ENCODE measurements at regions not wholly inside any gene's neighbourhood (a gene's known extent, or its start where the extent isn't known, plus 50 kb on each side); places are given as distances from the start of the nearest gene placed in this dataset.

GRCh38 chr9:19992556-19992955 lies 203.7 kb upstream of the SLC24A2 start:
- DNase-seq, result no peak

- no peak for DNase-seq
These were observed 200.4 kb upstream of the SLC24A2 start for GRCh38 chr9:19989213-19989612.

- DNase-seq, result no peak
These were observed 199.4 kb upstream of the SLC24A2 start for GRCh38 chr9:19988281-19988680.

- peak; percentile 30 to 80 for DNase-seq
These were observed 196.2 kb upstream of the SLC24A2 start for GRCh38 chr9:19985081-19985480.

- no peak for DNase-seq
These were observed 187.4 kb upstream of the SLC24A2 start for GRCh38 chr9:19976226-19976625.

- DNase-seq, result no peak
These were observed 186.7 kb upstream of the SLC24A2 start for GRCh38 chr9:19975499-19975898.

GRCh38 chr9:19969721-19970120 lies 180.9 kb upstream of the SLC24A2 start:
- no peak for DNase-seq

GRCh38 chr9:19967888-19968459 lies 179.1 kb upstream of the SLC24A2 start:
- DNase-seq, result peak in 1 of 2 experiments; percentile 24

- peak; percentile 29 to 52 for DNase-seq
These were observed 178.5 kb upstream of the SLC24A2 start for GRCh38 chr9:19967216-19967887.

- DNase-seq, result no peak
These were observed 176.5 kb upstream of the SLC24A2 start for GRCh38 chr9:19965336-19965735.

GRCh38 chr9:19947996-19948395 lies 159.2 kb upstream of the SLC24A2 start:
- DNase-seq, result no peak

GRCh38 chr9:19946441-19947109 lies 157.7 kb upstream of the SLC24A2 start:
- peak in 1 of 2 experiments; percentile 45 for DNase-seq

- DNase-seq, result no peak
These were observed 153.0 kb upstream of the SLC24A2 start for GRCh38 chr9:19941874-19942273.

- peak; percentile 72 to 74 for DNase-seq
These were observed 152.1 kb upstream of the SLC24A2 start for GRCh38 chr9:19940811-19941535.

GRCh38 chr9:19939734-19940278 lies 151.0 kb upstream of the SLC24A2 start:
- DNase-seq, result no peak

- no peak for DNase-seq
These were observed 150.3 kb upstream of the SLC24A2 start for GRCh38 chr9:19938990-19939733.

GRCh38 chr9:19937121-19937520 lies 148.3 kb upstream of the SLC24A2 start:
- no peak for DNase-seq

- no peak for DNase-seq
These were observed 147.8 kb upstream of the SLC24A2 start for GRCh38 chr9:19936598-19936997.

- DNase-seq, result peak; percentile 43 to 48
These were observed 146.6 kb upstream of the SLC24A2 start for GRCh38 chr9:19935422-19935821.

GRCh38 chr9:19934301-19934871 lies 145.5 kb upstream of the SLC24A2 start:
- DNase-seq, result no peak

- no peak for DNase-seq
These were observed 142.5 kb upstream of the SLC24A2 start for GRCh38 chr9:19931098-19931890.
